ENCODE measurements at regions not wholly inside any gene's neighbourhood (a gene's known extent, or its start where the extent isn't known, plus 50 kb on each side); places are given as distances from the start of the nearest gene placed in this dataset.

- no peak overlapping the region for H3K4me3 ChIP-seq
- H3K27me3 ChIP-seq = no peaks in the 10 kb centered on the region
- no peaks in the 10 kb centered on the region for H3K4me1 ChIP-seq
- no peaks in the 10 kb centered on the region for H3K9me3 ChIP-seq
- TF ChIP-seq CTCF (IDR thresholded peaks at IDR 0.05) (no peak), POLR2A (IDR thresholded peaks at IDR 0.05) (no peak)
- H3K27ac ChIP-seq = no peak overlapping the region
- H3K36me3 ChIP-seq = no peaks in the 10 kb centered on the region
- no peak for DNase-seq
Measured at GRCh38 chr2:82528288-82528687, 1930.8 kb downstream of the SUCLG1 start.

- no peaks in the 10 kb centered on the region for H3K4me1 ChIP-seq
- H3K36me3 ChIP-seq = no peaks in the 10 kb centered on the region
- no peak overlapping the region for H3K4me3 ChIP-seq
- H3K27me3 ChIP-seq = no peaks in the 10 kb centered on the region
- no peak overlapping the region for H3K27ac ChIP-seq
- no peak for DNase-seq
- TF ChIP-seq POLR2A (IDR thresholded peaks at IDR 0.05) (no peak), CTCF (IDR thresholded peaks at IDR 0.05) (no peak)
- no peaks in the 10 kb centered on the region for H3K9me3 ChIP-seq
Measured at GRCh38 chr2:82527124-82527523, 1932.0 kb downstream of the SUCLG1 start.

- TF ChIP-seq CTCF (IDR thresholded peaks at IDR 0.05) (no peak), POLR2A (IDR thresholded peaks at IDR 0.05) (no peak)
- H3K4me1 ChIP-seq = no peaks in the 10 kb centered on the region
- no peaks in the 10 kb centered on the region for H3K36me3 ChIP-seq
- no peaks in the 10 kb centered on the region for H3K27me3 ChIP-seq
- H3K9me3 ChIP-seq = no peaks in the 10 kb centered on the region
- no peak overlapping the region for H3K27ac ChIP-seq
- DNase-seq = no peak
- no peak overlapping the region for H3K4me3 ChIP-seq
Measured at GRCh38 chr2:82526277-82526676, 1932.8 kb downstream of the SUCLG1 start.

GRCh38 chr2:82525744-82526143 lies 1933.3 kb downstream of the SUCLG1 start:
- Histone ChIP-seq H3K27ac (no peak overlapping the region), H3K9me3 (no peaks in the 10 kb centered on the region), H3K27me3 (no peaks in the 10 kb centered on the region), H3K4me3 (no peak overlapping the region), H3K4me1 (no peaks in the 10 kb centered on the region), H3K36me3 (no peaks in the 10 kb centered on the region)
- DNase-seq = no peak
- TF ChIP-seq POLR2A (IDR thresholded peaks at IDR 0.05) = no peak
- no peak for TF ChIP-seq CTCF (IDR thresholded peaks at IDR 0.05)

GRCh38 chr2:82524826-82525225 lies 1934.3 kb downstream of the SUCLG1 start:
- H3K4me3 ChIP-seq = no peak overlapping the region
- H3K4me1 ChIP-seq = no peaks in the 10 kb centered on the region
- H3K36me3 ChIP-seq = no peaks in the 10 kb centered on the region
- no peak overlapping the region for H3K27ac ChIP-seq
- H3K9me3 ChIP-seq = no peaks in the 10 kb centered on the region
- H3K27me3 ChIP-seq = no peaks in the 10 kb centered on the region
- TF ChIP-seq POLR2A (IDR thresholded peaks at IDR 0.05) (no peak), CTCF (IDR thresholded peaks at IDR 0.05) (no peak)
- DNase-seq = no peak

- no peak for TF ChIP-seq CTCF (IDR thresholded peaks at IDR 0.05)
- no peak for TF ChIP-seq POLR2A (IDR thresholded peaks at IDR 0.05)
- Histone ChIP-seq H3K9me3 (no peaks in the 10 kb centered on the region), H3K36me3 (no peaks in the 10 kb centered on the region), H3K27ac (no peak overlapping the region), H3K27me3 (no peaks in the 10 kb centered on the region), H3K4me1 (no peaks in the 10 kb centered on the region), H3K4me3 (no peak overlapping the region)
- no peak for DNase-seq
Measured at GRCh38 chr2:82511894-82512293, 1947.2 kb downstream of the SUCLG1 start.
